Liver (tissue), 8 donors: ENCODE measurements at regions not wholly inside any gene's neighbourhood (a gene's known extent, or its start where the extent isn't known, plus 50 kb on each side); places are given as distances from the start of the nearest gene placed in this dataset.
"Not testable (repeated sequence)": the region's sequence is repeated elsewhere in the genome, so short reads cannot be mapped to it uniquely, and the experiment has no call there.

Source experiments
- DNase-seq: peaks from one replicate; pipeline ENCODE4 v3.0.0-alpha.2; 2017; ENCODE audit warnings: low spot score
- H3K27ac ChIP-seq, 2 donors: one replicate each; pipeline ENCODE4 v1.7.0; 2013; ENCODE audit warnings: inconsistent platforms in 2 of 2, low read length in 2 of 2, control low read depth in 1 of 2, low read depth in 1 of 2, mild to moderate bottlenecking in 1 of 2
- H3K27me3 ChIP-seq, 4 donors: one replicate each; pipeline versions ENCODE4 v1.6.1 to v1.7.0; 2013; ENCODE audit warnings: low read length in 3 of 4, inconsistent platforms in 1 of 4, mild to moderate bottlenecking in 1 of 4, moderate library complexity in 1 of 4; ENCODE audit not compliant: control insufficient read depth in 4 of 4, insufficient read depth in 4 of 4
- H3K36me3 ChIP-seq, 4 donors: one replicate each; pipeline versions ENCODE4 v1.6.1 to v1.7.0; 2013; ENCODE audit warnings: low read length in 3 of 4, mild to moderate bottlenecking in 3 of 4, low read depth in 1 of 4, moderate library complexity in 1 of 4; ENCODE audit not compliant: control insufficient read depth in 4 of 4, insufficient read depth in 3 of 4
- H3K4me1 ChIP-seq, 4 donors: one replicate each; pipeline versions ENCODE4 v1.6.1 to v1.7.0; 2013; ENCODE audit warnings: low read length in 3 of 4, mild to moderate bottlenecking in 3 of 4, moderate library complexity in 1 of 4; ENCODE audit not compliant: control insufficient read depth in 4 of 4, insufficient read depth in 4 of 4
- H3K4me3 ChIP-seq, 3 donors: one replicate each; pipeline versions ENCODE4 v1.6.1 to v1.7.0; 2013; ENCODE audit warnings: low read length in 3 of 3, control low read depth in 1 of 3, low read depth in 1 of 3, mild to moderate bottlenecking in 1 of 3
- H3K9ac ChIP-seq, 2 donors: one replicate each; pipeline ENCODE4 v1.7.0; 2013; ENCODE audit warnings: low read length in 2 of 2, mild to moderate bottlenecking in 2 of 2, moderate library complexity in 2 of 2, control low read depth in 1 of 2, low read depth in 1 of 2
- H3K9me3 ChIP-seq, 4 donors: one replicate each; pipeline versions ENCODE4 v1.6.1 to v1.7.0; 2013; ENCODE audit warnings: low read length in 3 of 4; ENCODE audit not compliant: control insufficient read depth in 4 of 4
- CTCF ChIP-seq: fragments of 150-350 bp; IDR thresholded peaks from 2 replicates; pipeline ENCODE4 v1.5.1; 2017; ENCODE audit warnings: improper control_type of control experiment, low read depth, low read length; ENCODE audit not compliant: missing input control
- FOXA1 ChIP-seq: IDR thresholded peaks from 2 replicates; pipeline ENCODE4 v1.6.1; 2016; ENCODE audit warnings: antibody characterized with exemption
- HNF4A ChIP-seq, 2 donors: conservative IDR thresholded peaks; 2 replicates each; pipeline ENCODE4 v1.6.1; 2016; ENCODE audit warnings: antibody characterized with exemption in 2 of 2, mild to moderate bottlenecking in 2 of 2
- HNF4G ChIP-seq: IDR thresholded peaks from 2 replicates; pipeline ENCODE4 v1.6.1; 2016; ENCODE audit warnings: antibody characterized with exemption
- MAX ChIP-seq: IDR thresholded peaks from 2 replicates; pipeline ENCODE4 v1.6.1; 2016; ENCODE audit warnings: antibody characterized with exemption
- NR2F2 ChIP-seq: IDR thresholded peaks from 2 replicates; pipeline ENCODE4 v1.6.1; 2016; ENCODE audit warnings: antibody characterized with exemption
- REST ChIP-seq: IDR thresholded peaks from 2 replicates; pipeline ENCODE4 v1.6.1; 2016; ENCODE audit warnings: antibody characterized with exemption, mild to moderate bottlenecking
- RXRA ChIP-seq, 2 donors: IDR thresholded peaks; 2 replicates each; pipeline ENCODE4 v1.6.1; 2017 to 2018; ENCODE audit warnings: antibody characterized with exemption in 2 of 2, mild to moderate bottlenecking in 1 of 2
- TAF1 ChIP-seq: conservative IDR thresholded peaks from 2 replicates; pipeline ENCODE4 v1.6.1; 2016; ENCODE audit warnings: antibody characterized with exemption, mild to moderate bottlenecking
- ZBTB33 ChIP-seq: IDR thresholded peaks from 2 replicates; pipeline ENCODE4 v1.6.1; 2016; ENCODE audit warnings: antibody characterized with exemption
- WGBS: extraction: QIAGEN DNeasy Blood & Tissue Kit; methylation state at CpG from one replicate; pipeline ENCODE4 v1.1.7; 2013; 5-methylcytosine and 5-hydroxymethylcytosine counted together
- donor health status: healthy.
- donor health status: healthy.
- donor health status: healthy.
- donor health status: healthy.
- donor health status: healthy.

- Histone ChIP-seq H3K9ac (no peak overlapping the region), H3K9me3 (no peaks in the 10 kb centered on the region), H3K4me1 (peaks cover 8 to 31% (median 20%) of the 10 kb centered on the region in 4 donors), H3K27ac (no peak overlapping the region), H3K36me3 (no peaks in the 10 kb centered on the region), H3K4me3 (no peak overlapping the region), H3K27me3 (no peaks in the 10 kb centered on the region)
- WGBS: 71% methylated on average over 2 of the region's 2 CpGs
- DNase-seq: no peak
- no peak for TF ChIP-seq HNF4G
- no peak for TF ChIP-seq MAX
- no peak for TF ChIP-seq CTCF
- TF ChIP-seq HNF4A (conservative IDR thresholded peaks at IDR 0.05): no peak
- TF ChIP-seq TAF1: no peak
- TF ChIP-seq REST: no peak
- TF ChIP-seq RXRA (IDR thresholded peaks at IDR 0.05): no peak
- no peak for TF ChIP-seq ZBTB33
- TF ChIP-seq FOXA1: no peak
- TF ChIP-seq NR2F2: no peak
These were observed 57.8 kb upstream of the TMEM97 start for GRCh38 chr17:28261219-28261618.

GRCh38 chr17:28262123-28262745 is 56.8 kb upstream of the TMEM97 start:
- H3K4me1 ChIP-seq: peaks cover 8 to 31% (median 20%) of the 10 kb centered on the region in 4 donors
- 94% methylated on average over 10 of the region's 10 CpGs for WGBS
- not testable (repeated sequence) for H3K9ac ChIP-seq, H3K4me3 ChIP-seq, H3K27me3 ChIP-seq, DNase-seq, H3K9me3 ChIP-seq, H3K27ac ChIP-seq, H3K36me3 ChIP-seq

- H3K9me3 ChIP-seq, H3K9ac ChIP-seq, H3K27ac ChIP-seq, DNase-seq, H3K27me3 ChIP-seq, H3K4me3 ChIP-seq, H3K36me3 ChIP-seq: not testable (repeated sequence)
- 71% methylated on average over 5 of the region's 5 CpGs for WGBS
- peaks cover 0 to 11% (median 3%) of the 10 kb centered on the region in 4 donors for H3K4me1 ChIP-seq
These were observed 54.0 kb upstream of the TMEM97 start for GRCh38 chr17:28264902-28265548.
